ENCODE measurements at regions not wholly inside any gene's neighbourhood (a gene's known extent, or its start where the extent isn't known, plus 50 kb on each side); places are given as distances from the start of the nearest gene placed in this dataset.

DNA sequence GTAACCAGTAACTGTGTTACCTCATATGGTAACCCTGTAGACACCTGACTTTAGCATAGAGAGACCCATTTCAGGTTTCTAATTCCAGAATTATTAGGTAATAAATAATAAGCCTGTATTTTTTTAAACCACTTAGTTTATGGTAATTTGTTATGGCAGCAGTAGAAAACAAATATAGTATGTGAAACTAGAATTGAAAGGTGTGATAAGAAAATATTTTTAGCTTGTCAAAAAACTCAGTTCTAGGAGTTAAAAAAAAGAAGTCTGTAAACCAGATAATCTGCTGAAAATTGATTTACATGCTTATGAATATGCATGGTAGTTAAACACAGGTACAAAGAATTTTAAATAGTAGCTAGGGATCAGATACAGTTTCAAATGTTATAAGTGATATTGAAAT, 695.0 kb upstream of the GJE1 start (continued):
- no peak for TF ChIP-seq SFPQ (IDR thresholded peaks at IDR 0.05; ENCODE audit: low read depth, low read length)
- no peak for TF ChIP-seq ZNF280B (CRISPR knock-in tag; IDR thresholded peaks at IDR 0.05)
- no peak for TF ChIP-seq IFI16 (CRISPR knock-in tag; IDR thresholded peaks at IDR 0.05)
- no peak for TF ChIP-seq TRIM25 (IDR thresholded peaks at IDR 0.05; ENCODE audit: borderline replicate concordance)
- TF ChIP-seq ZNF449 (CRISPR knock-in tag; IDR thresholded peaks at IDR 0.05): no peak
- TF ChIP-seq CHCHD3 (CRISPR knock-in tag; IDR thresholded peaks at IDR 0.05): no peak
- no peak for TF ChIP-seq ZNF639 (CRISPR knock-in tag; conservative IDR thresholded peaks at IDR 0.05 in 1 of 2, IDR thresholded peaks at IDR 0.05 in 1 of 2)
- TF ChIP-seq, protein P1, sequence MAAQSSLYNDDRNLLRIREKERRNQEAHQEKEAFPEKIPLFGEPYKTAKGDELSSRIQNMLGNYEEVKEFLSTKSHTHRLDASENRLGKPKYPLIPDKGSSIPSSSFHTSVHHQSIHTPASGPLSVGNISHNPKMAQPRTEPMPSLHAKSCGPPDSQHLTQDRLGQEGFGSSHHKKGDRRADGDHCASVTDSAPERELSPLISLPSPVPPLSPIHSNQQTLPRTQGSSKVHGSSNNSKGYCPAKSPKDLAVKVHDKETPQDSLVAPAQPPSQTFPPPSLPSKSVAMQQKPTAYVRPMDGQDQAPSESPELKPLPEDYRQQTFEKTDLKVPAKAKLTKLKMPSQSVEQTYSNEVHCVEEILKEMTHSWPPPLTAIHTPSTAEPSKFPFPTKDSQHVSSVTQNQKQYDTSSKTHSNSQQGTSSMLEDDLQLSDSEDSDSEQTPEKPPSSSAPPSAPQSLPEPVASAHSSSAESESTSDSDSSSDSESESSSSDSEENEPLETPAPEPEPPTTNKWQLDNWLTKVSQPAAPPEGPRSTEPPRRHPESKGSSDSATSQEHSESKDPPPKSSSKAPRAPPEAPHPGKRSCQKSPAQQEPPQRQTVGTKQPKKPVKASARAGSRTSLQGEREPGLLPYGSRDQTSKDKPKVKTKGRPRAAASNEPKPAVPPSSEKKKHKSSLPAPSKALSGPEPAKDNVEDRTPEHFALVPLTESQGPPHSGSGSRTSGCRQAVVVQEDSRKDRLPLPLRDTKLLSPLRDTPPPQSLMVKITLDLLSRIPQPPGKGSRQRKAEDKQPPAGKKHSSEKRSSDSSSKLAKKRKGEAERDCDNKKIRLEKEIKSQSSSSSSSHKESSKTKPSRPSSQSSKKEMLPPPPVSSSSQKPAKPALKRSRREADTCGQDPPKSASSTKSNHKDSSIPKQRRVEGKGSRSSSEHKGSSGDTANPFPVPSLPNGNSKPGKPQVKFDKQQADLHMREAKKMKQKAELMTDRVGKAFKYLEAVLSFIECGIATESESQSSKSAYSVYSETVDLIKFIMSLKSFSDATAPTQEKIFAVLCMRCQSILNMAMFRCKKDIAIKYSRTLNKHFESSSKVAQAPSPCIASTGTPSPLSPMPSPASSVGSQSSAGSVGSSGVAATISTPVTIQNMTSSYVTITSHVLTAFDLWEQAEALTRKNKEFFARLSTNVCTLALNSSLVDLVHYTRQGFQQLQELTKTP (IDR thresholded peaks at IDR 0.05; ENCODE audit: low read depth in 1 of 2, partially characterized antibody in 2 of 2): no peak

All from K562 (cell line).